B cell (primary cell): ENCODE measurements at regions not wholly inside any gene's neighbourhood (a gene's known extent, or its start where the extent isn't known, plus 50 kb on each side); places are given as distances from the start of the nearest gene placed in this dataset.
"Not testable (repeated sequence)": the region's sequence is repeated elsewhere in the genome, so short reads cannot be mapped to it uniquely, and the experiment has no call there.

Experiments
- ATAC-seq: fragments of 200-7000 bp; cut with Tn5 transposase; one replicate; pipeline ENCODE4 v1.10.0; 2021; ENCODE audit warnings: low read depth, mild to moderate bottlenecking, moderate number of reproducible peaks, moderate library complexity
- CTCF ChIA-PET: fragments of 350-600 bp; sonication (Branson Sonifier 250); formaldehyde crosslinking; loops from one replicate; lab custom pipeline; 2021; ENCODE audit warnings: antibody characterized with exemption, inconsistent platforms; lab: Charles Lee
- POLR2A ChIA-PET: fragments of 350-600 bp; sonication (Branson Sonifier 250); formaldehyde crosslinking; loops from one replicate; lab custom pipeline; 2021; ENCODE audit warnings: antibody characterized with exemption; lab: Charles Lee
- DNase-seq: peaks from one replicate; pipeline ENCODE4 v3.0.0; 2013
- H2AFZ ChIP-seq: 2 replicates; pipeline ENCODE4 v1.6.1; 2012; ENCODE audit warnings: mild to moderate bottlenecking, low read depth, low read length; ENCODE audit not compliant: insufficient read depth, poor library complexity, severe bottlenecking
- H3K27ac ChIP-seq, 2 donors: 1 replicate in 1 of 2; 2 replicates in 1 of 2; pipeline ENCODE4 v1.5.1; 2012 to 2013; ENCODE audit warnings: low read length in 2 of 2, mild to moderate bottlenecking in 2 of 2, moderate library complexity in 1 of 2
- H3K27me3 ChIP-seq, 4 experiments: fragments of 200-600 bp in 1 of 4; sonication (generic) in 1 of 4; replicated peaks in 1 of 4; 1 replicate in 2 of 4; 2 replicates in 2 of 4; pipeline versions ENCODE4 v1.6.1 to v1.7.0; 2013 to 2016; ENCODE audit warnings: low read length in 3 of 4, mild to moderate bottlenecking in 2 of 4, mixed read lengths in 1 of 4, moderate library complexity in 1 of 4; ENCODE audit not compliant: insufficient read depth in 4 of 4, control insufficient read depth in 3 of 4; ENCODE audit errors: control extremely low read depth in 1 of 4
- H3K36me3 ChIP-seq, 2 experiments: replicated peaks in 1 of 2; 1 replicate in 1 of 2; 2 replicates in 1 of 2; pipeline versions ENCODE4 v1.6.1 to v1.7.1; 2013; ENCODE audit warnings: low read length in 1 of 2; ENCODE audit not compliant: insufficient read depth in 2 of 2, control insufficient read depth in 1 of 2; ENCODE audit errors: control extremely low read depth in 1 of 2, extremely low read depth in 1 of 2
- H3K4me1 ChIP-seq, 2 donors: fragments of 200-600 bp in 1 of 2; sonication (generic) in 1 of 2; 1 replicate in 1 of 2; 2 replicates in 1 of 2; pipeline versions ENCODE4 v1.5.1 to v1.6.1; 2013 to 2017; ENCODE audit warnings: low read length in 2 of 2; ENCODE audit not compliant: control insufficient read depth in 2 of 2, insufficient read depth in 2 of 2
- H3K4me2 ChIP-seq: replicated peaks from 2 replicates; pipeline ENCODE3; 2012; ENCODE audit warnings: mild to moderate bottlenecking, low read depth, low read length; ENCODE audit not compliant: poor library complexity, severe bottlenecking
- H3K4me3 ChIP-seq, 5 experiments: fragments of 200-600 bp in 1 of 5; sonication (generic) in 1 of 5; 1 replicate in 3 of 5; 2 replicates in 2 of 5; pipeline versions ENCODE4 v1.5.1 to v1.7.0; 2011 to 2016; ENCODE audit warnings: low read length in 4 of 5, mild to moderate bottlenecking in 4 of 5, low read depth in 2 of 5, control low read depth in 1 of 5, moderate library complexity in 1 of 5; ENCODE audit not compliant: insufficient read depth in 1 of 5; ENCODE audit errors: control extremely low read depth in 1 of 5, extremely low read depth in 1 of 5
- H3K79me2 ChIP-seq: fragments of 200-600 bp; sonication (generic); one replicate; pipeline ENCODE4 v1.6.0; 2016; ENCODE audit warnings: low read length; ENCODE audit not compliant: control insufficient read depth, insufficient read depth
- H3K9ac ChIP-seq: fragments of 200-600 bp; sonication (generic); 2 replicates; pipeline ENCODE4 v1.6.1; 2017; ENCODE audit warnings: mild to moderate bottlenecking, low read length, moderate library complexity
- H3K9me3 ChIP-seq, 3 donors: one replicate each; pipeline versions ENCODE4 v1.6.1 to v1.7.1; 2013; ENCODE audit warnings: low read length in 2 of 3; ENCODE audit not compliant: control insufficient read depth in 2 of 3, insufficient read depth in 1 of 3; ENCODE audit errors: control extremely low read depth in 1 of 3
- H4K20me1 ChIP-seq: 2 replicates; pipeline ENCODE4 v1.6.0; 2012; ENCODE audit warnings: mild to moderate bottlenecking, low read length; ENCODE audit not compliant: insufficient read depth, control insufficient read depth, poor library complexity, severe bottlenecking
- H3K27ac Mint-ChIP-seq: one replicate; pipeline ENCODE4 v1.8.0; 2021; ENCODE audit warnings: mixed read lengths
- H3K27me3 Mint-ChIP-seq: one replicate; pipeline ENCODE4 v1.8.0; 2021; ENCODE audit warnings: mixed read lengths
- H3K4me1 Mint-ChIP-seq: one replicate; pipeline ENCODE4 v1.8.0; 2021; ENCODE audit warnings: mixed read lengths
- H3K4me3 Mint-ChIP-seq: one replicate; pipeline ENCODE4 v1.8.0; 2021; ENCODE audit warnings: mixed read lengths
- H3K9me3 Mint-ChIP-seq: one replicate; pipeline ENCODE4 v1.8.0; 2022; ENCODE audit warnings: mixed read lengths; ENCODE audit not compliant: insufficient read depth
- CTCF ChIP-seq: fragments of 200-600 bp; IDR thresholded peaks from one replicate; pipeline ENCODE4 v1.8.0; 2022; ENCODE audit warnings: antibody characterized with exemption, mild to moderate bottlenecking
- EZH2 ChIP-seq: IDR thresholded peaks from 2 replicates; pipeline ENCODE4 v1.6.1; 2012; ENCODE audit warnings: borderline replicate concordance, low read depth, mild to moderate bottlenecking, moderate library complexity, low read length; ENCODE audit not compliant: insufficient read depth, poor library complexity, severe bottlenecking
- WGBS: methylation state at CpG from one replicate; pipeline ENCODE4 v1.1.5; 2013; ENCODE audit warnings: missing lambda C conversion rate; ENCODE audit not compliant: insufficient coverage; 5-methylcytosine and 5-hydroxymethylcytosine counted together
- intact Hi-C: fragments of 100-400 bp; cut with micrococcal nuclease; formaldehyde crosslinking; loops from one replicate; pipeline ENCODE4 v1.10.0; 2022

- H3K27me3 Mint-ChIP-seq, result peaks cover 20% of the 10 kb centered on the region
- no peaks in the 10 kb centered on the region for H3K36me3 ChIP-seq
- no peaks in the 10 kb centered on the region for H3K79me2 ChIP-seq
- peaks cover 0 to 6% (median 3%) of the 10 kb centered on the region in 3 donors for H3K9me3 ChIP-seq
- peaks cover 0 to 4% (median 0%) of the 10 kb centered on the region in 4 experiments for H3K27me3 ChIP-seq
- ChIA-PET POLR2A (no interaction called here), CTCF (no interaction called here)
- DNase-seq, result no peak
- H4K20me1 ChIP-seq, result no peaks in the 10 kb centered on the region
- H3K27ac Mint-ChIP-seq, result no peak overlapping the region
- intact Hi-C loops, result no loop called here
- H3K4me3 Mint-ChIP-seq, result no peak overlapping the region
- H3K4me2 ChIP-seq, result no peak overlapping the region
- no peak overlapping the region for H3K4me3 ChIP-seq
- ATAC-seq, result no peak
- peaks cover 5% of the 10 kb centered on the region for H3K9me3 Mint-ChIP-seq
- no peak overlapping the region for H3K27ac ChIP-seq
- no peak overlapping the region for H3K9ac ChIP-seq
- no peak for TF ChIP-seq CTCF
- TF ChIP-seq EZH2, result no peak
- H3K4me1 Mint-ChIP-seq, result no peaks in the 10 kb centered on the region
- H2AFZ ChIP-seq, result no peak overlapping the region
- H3K4me1 ChIP-seq, result no peaks in the 10 kb centered on the region
Measured at GRCh38 chr7:121609208-121609607, 213.1 kb upstream of the FAM3C start.

- ChIA-PET CTCF (interaction anchor here (0.7 kb wide), 1 partner anchor 27 kb away, joined by 3 read pairs; no protein-coding TSS in a partner anchor), POLR2A (no interaction called here)
- no peak overlapping the region for H2AFZ ChIP-seq
- H3K4me1 ChIP-seq, result no peaks in the 10 kb centered on the region
- no peaks in the 10 kb centered on the region for H3K4me1 Mint-ChIP-seq
- no peak overlapping the region for H3K27ac ChIP-seq
- no peak overlapping the region for H3K4me2 ChIP-seq
- H3K79me2 ChIP-seq, result no peaks in the 10 kb centered on the region
- H3K9ac ChIP-seq, result no peak overlapping the region
- TF ChIP-seq CTCF (no peak), EZH2 (no peak)
- peaks cover 0 to 6% (median 3%) of the 10 kb centered on the region in 3 donors for H3K9me3 ChIP-seq
- no peaks in the 10 kb centered on the region for H3K36me3 ChIP-seq
- WGBS, result 91% methylated on average over 3 of the region's 6 CpGs
- H3K4me3 Mint-ChIP-seq, result no peak overlapping the region
- H3K9me3 Mint-ChIP-seq, result peaks cover 5% of the 10 kb centered on the region
- intact Hi-C loops, result no loop called here
- H3K27me3 Mint-ChIP-seq, result peaks cover 20% of the 10 kb centered on the region
- ATAC-seq (no peak), DNase-seq (no peak)
- peaks cover 0 to 4% (median 0%) of the 10 kb centered on the region in 4 experiments for H3K27me3 ChIP-seq
- no peak overlapping the region for H3K27ac Mint-ChIP-seq
- H3K4me3 ChIP-seq, result no peak overlapping the region
- no peaks in the 10 kb centered on the region for H4K20me1 ChIP-seq
Measured at GRCh38 chr7:121608785-121609184, 212.7 kb upstream of the FAM3C start.

GRCh38 chr7:121608183-121608582 lies 212.1 kb upstream of the FAM3C start:
- H3K27me3 ChIP-seq, POLR2A ChIA-PET, H3K9me3 ChIP-seq, H4K20me1 ChIP-seq, H3K36me3 ChIP-seq, ATAC-seq, H3K4me3 Mint-ChIP-seq, DNase-seq, H3K9me3 Mint-ChIP-seq, H3K4me2 ChIP-seq, H3K4me1 ChIP-seq, intact Hi-C loops, H3K27ac ChIP-seq, H3K79me2 ChIP-seq, H3K9ac ChIP-seq, H3K4me3 ChIP-seq, H2AFZ ChIP-seq, H3K4me1 Mint-ChIP-seq, H3K27ac Mint-ChIP-seq: not testable (repeated sequence)
- no CpG with 5 or more reads among the region's 2 CpGs for whole genome bisulfite sequencing
- peaks cover 20% of the 10 kb centered on the region for H3K27me3 Mint-ChIP-seq
- CTCF ChIA-PET, result interaction anchor here (0.7 kb wide), 1 partner anchor 27 kb away, joined by 3 read pairs; no protein-coding TSS in a partner anchor
